GM21717 (cell line): ENCODE measurements at regions not wholly inside any gene's neighbourhood (a gene's known extent, or its start where the extent isn't known, plus 50 kb on each side); places are given as distances from the start of the nearest gene placed in this dataset.
"Not testable (repeated sequence)": the region's sequence is repeated elsewhere in the genome, so short reads cannot be mapped to it uniquely, and the experiment has no call there.

Experiments
- ATAC-seq: cut with Tn5 transposase; IDR thresholded peaks from one replicate; pipeline ENCODE4 v1.9.1; 2021; ENCODE audit warnings: mild to moderate bottlenecking, moderate library complexity; ENCODE audit not compliant: unreplicated experiment

DNA sequence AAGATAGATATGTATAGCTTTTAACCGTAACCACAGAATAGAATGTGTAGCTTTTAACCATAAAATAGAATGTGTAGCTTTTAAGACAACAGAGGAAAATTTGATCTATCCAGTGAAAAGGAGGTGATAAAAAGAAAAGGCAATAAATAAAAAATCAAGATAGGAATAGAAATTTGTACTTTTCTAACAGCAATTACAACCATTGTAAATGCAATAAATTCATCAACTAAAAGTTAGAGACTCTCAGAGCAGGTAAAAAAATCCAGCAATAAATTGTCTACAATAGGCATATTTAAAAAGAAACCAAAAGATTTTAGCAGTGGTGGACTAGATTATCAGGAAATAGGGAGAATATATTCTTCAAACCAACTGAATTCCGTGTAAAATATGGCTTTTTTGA lies 63.8 kb upstream of the ABHD2 start:
- no peak for ATAC-seq

DNA sequence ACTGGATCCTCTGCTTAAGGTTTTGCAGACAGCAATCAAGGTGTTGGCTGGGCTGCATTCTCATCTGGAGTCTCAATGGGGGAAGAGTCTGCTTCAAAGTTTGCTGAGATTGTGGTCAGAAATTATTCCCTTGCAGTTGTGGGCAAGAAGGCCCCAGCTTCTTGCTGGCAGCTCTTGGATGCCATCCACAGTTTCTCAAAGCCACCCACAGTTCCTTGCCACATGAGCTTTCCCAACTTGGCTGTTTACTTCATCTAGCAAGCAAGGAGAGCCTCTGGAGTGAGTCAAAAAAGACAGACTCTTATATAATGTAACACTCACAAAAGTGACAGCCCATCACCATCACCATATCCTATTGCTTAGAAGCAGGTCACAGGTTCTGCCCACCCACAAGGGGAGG lies 62.1 kb upstream of the ABHD2 start:
- no peak for ATAC-seq

DNA sequence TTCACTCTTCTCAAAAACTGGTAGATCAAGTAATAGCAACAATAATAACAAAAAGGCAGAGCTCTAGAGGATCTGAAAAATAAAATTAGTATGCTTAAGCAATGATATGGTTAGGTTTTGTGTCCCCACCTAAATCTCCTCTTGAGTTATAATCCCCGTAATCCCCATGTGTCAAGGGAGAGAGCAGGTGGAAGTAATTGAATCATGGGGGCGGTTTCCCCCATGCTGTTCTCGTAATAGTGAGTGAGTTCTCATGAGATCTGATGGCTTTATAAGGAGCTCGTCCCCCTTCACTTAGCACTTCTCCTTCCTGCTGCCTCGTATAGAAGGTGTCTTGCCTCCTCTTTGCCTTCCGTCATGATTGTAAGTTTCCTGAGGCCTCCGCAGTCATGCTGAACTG lies 60.2 kb upstream of the ABHD2 start:
- ATAC-seq = no peak

DNA sequence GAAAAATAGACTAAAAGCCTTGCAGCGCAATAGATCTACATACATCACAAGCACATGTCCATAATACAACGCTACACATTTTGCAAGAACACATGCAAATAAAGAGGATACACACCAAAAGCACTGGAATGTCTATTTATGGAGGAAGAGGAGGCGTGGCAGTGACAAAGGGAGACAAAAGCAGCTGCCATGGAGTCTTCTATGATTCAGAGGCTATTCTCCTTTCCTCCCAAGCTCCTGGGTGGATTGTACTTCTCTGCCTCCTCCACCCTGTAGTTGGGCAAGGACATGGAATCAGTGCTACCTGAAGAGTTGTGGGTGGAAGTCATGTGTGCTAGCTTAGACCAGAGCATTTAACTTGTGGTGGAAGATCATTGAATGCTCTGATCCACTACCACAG lies 57.9 kb upstream of the ABHD2 start:
- ATAC-seq = no peak

DNA sequence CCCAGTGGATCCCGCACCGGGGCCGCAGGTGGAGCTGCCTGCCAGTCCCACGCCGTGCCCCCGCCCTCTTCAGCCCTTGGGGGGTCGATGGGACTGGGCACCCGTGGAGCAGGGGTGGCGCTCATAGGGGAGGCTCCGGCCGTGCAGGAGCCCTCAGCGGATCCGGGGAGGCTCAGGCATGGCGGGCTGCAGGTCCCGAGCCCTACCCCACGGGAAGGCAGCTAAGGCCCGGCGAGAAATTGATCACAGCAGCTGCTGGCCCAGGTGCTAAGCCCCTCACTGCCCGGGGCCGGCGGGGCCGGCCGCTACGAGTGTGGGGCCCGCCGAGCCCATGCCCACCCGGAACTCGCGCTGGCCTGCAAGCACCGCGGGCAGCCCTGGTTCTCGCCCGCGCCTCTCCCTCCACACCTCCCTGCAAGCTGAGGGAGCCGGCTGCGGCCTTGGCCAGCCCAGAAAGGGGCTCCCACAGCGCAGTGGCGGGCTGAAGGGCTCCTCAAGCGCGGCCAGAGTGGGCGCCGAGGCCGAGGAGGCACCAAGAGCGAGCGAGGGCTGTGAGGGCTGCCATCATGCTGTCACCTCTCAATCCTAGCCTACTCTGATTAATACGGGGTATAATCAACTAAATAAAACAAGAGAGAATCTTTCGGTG lies 56.5 kb upstream of the ABHD2 start:
- not testable (repeated sequence) for ATAC-seq

DNA sequence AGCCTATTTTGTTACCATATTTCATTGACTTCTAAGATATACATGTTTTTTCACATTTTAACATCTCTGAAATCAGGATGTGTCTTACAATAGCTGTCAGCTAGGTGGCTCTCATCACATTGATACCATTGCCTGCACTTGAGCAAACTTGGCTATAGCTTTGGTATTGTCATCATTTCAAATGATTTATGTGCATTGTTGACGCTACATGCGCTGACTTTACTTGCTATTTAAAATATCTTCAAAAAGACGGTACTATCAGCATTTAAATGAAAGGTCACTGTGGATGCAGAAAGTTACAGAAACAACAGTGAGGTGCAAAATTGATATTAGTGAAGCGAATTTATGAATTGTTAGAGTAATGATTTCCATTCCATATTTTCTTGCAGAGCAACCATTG lies 54.0 kb upstream of the ABHD2 start:
- ATAC-seq = no peak

DNA sequence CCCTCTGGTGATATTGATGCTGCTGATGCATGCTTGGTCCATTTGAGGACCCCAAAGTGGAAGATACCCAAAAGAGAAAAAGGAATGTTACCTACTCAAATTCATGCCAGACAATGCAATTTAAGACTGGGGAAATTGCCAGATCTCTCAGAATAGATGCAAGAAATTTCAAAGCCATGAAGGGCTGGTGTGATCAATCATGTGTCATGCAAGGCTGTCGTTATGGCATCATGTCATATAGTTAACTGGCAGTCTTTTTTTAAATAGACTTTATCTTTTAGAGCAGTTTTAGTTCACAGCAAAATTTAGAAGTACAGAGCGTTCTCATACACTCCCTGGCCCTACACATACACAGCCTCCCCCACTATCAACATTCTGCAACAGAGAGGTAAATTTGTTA lies 53.1 kb upstream of the ABHD2 start:
- ATAC-seq = no peak

DNA sequence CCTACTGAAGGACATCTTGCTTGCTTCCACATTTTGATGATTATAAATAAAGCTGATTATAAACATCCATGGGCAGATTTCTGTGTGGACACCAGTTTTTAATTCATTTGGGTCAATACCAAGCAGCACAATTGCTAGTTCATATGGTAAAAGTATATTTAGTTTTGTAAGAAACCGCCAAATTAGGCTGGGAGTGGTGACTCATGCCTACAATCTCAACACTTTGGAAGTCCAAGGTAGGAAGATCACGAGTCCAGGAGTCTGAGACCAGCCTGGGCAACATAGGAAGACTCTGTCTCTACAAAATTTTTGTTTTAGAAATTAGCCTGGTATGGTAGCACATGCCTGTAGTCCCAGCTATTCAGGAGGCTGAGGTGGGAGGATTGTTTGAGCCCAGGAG lies 52.6 kb upstream of the ABHD2 start:
- ATAC-seq = no peak

DNA sequence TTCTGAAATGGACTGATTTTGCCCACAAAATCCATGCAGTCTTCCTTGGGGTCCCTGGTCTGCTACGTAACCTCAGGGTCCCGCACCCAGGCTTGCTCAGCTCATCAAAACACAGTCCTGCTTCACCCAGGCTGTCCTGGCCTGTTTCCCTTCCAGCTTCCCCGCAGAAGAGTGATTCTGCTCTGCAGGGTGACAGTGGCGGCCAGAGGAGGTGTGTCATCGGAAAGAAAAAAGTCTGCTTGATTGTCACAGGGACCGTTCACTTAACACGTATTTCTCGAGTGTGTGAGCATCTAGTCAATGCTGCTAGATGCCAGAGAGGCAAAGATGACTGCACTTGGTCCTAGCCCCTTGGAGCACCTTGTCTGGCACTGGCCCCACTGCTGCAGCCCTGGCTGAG lies 50.1 kb upstream of the ABHD2 start:
- no peak for ATAC-seq
